ENCODE measurements at regions not wholly inside any gene's neighbourhood (a gene's known extent, or its start where the extent isn't known, plus 50 kb on each side); places are given as distances from the start of the nearest gene placed in this dataset.

GRCh38 chr16:13372421-13372820, 471.0 kb downstream of the SHISA9 start:
- no CpG with 5 or more reads among the region's 3 CpGs for WGBS, 2 experiments (ENCODE audit: extremely low coverage in 2 of 2, insufficient read length in 1 of 2)
- Histone ChIP-seq H3K4me2 (ENCODE audit: low read depth, low read length) (no peak overlapping the region), H2BK5ac (ENCODE audit: low read depth, low read length, poor library complexity, severe bottlenecking) (no peak overlapping the region), H3K4ac (ENCODE audit: low read depth, low read length) (no peak overlapping the region), H3K18ac (ENCODE audit: low read depth, low read length) (no peak overlapping the region), H4K8ac (ENCODE audit: low read depth in 2 of 2, low read length in 2 of 2) (no peak overlapping the region), H3K79me1 (ENCODE audit: low read depth in 1 of 2, low read length in 2 of 2) (no peaks in the 10 kb centered on the region), H3K9ac (ENCODE audit: low read depth, low read length) (no peak overlapping the region), H3K4me3 (ENCODE audit: insufficient read depth, low read depth, low read length) (no peak overlapping the region), H3K27me3 (ENCODE audit: control insufficient read depth, insufficient read depth, low read length) (no peaks in the 10 kb centered on the region), H2AFZ (replicated peaks; ENCODE audit: low read length, poor library complexity) (no peak overlapping the region), H2BK120ac (ENCODE audit: low read depth, low read length) (no peak overlapping the region), H4K20me1 (ENCODE audit: insufficient read depth, low read length) (no peaks in the 10 kb centered on the region), H2AK5ac (ENCODE audit: low read depth, low read length) (no peak overlapping the region), H4K91ac (ENCODE audit: insufficient read depth, low read depth, low read length) (no peak overlapping the region), H3K14ac (replicated peaks; ENCODE audit: low read depth, low read length) (no peak overlapping the region), H3K23ac (ENCODE audit: low read depth, low read length) (no peak overlapping the region), H3K9me3 (ENCODE audit: control insufficient read depth, insufficient read depth, low read length) (peaks cover 13% of the 10 kb centered on the region), H3K36me3 (ENCODE audit: control insufficient read depth, insufficient read depth, low read length) (no peaks in the 10 kb centered on the region), H4K5ac (ENCODE audit: low read depth, low read length) (no peak overlapping the region), H2AK9ac (replicated peaks; ENCODE audit: low read depth, low read length, poor library complexity) (no peak overlapping the region), H3K4me1 (ENCODE audit: control insufficient read depth, insufficient read depth, low read length) (no peaks in the 10 kb centered on the region), H3K56ac (ENCODE audit: extremely low read depth, insufficient read depth, low read length) (no peak overlapping the region), H3K9me1 (ENCODE audit: insufficient read depth, low read length) (no peaks in the 10 kb centered on the region), H2BK15ac (ENCODE audit: low read depth, low read length) (no peak overlapping the region), H2BK20ac (ENCODE audit: low read depth, low read length) (no peak overlapping the region), H3K27ac (ENCODE audit: insufficient read depth, low read length) (no peak overlapping the region)
- intact Hi-C loops (cut with micrococcal nuclease) (no loop called here), dilution Hi-C loops (cut with HindIII; ENCODE audit: low sequenced_read_pairs, unreplicated experiment) (no loop called here), in situ Hi-C loops (cut with MboI; ENCODE audit: low sequenced_read_pairs) (no loop called here)
- ChIA-PET POLR2A (ENCODE audit: unreplicated experiment) (no interaction called here), CTCF (no interaction called here)
- BruUV-seq (replicated peaks), result no TSS peak
- TF ChIP-seq BHLHE40 (IDR thresholded peaks at IDR 0.05; ENCODE audit: low read depth, low read length), result no peak
- no peak for TF ChIP-seq RCOR1 (IDR thresholded peaks at IDR 0.05; ENCODE audit: insufficient replicate concordance, low read length)
- TF ChIP-seq FOS (IDR thresholded peaks at IDR 0.05; ENCODE audit: low read depth, low read length), result no peak
- no peak for TF ChIP-seq USF2 (IDR thresholded peaks at IDR 0.05; ENCODE audit: low read depth, low read length)
- no peak for TF ChIP-seq MAZ (IDR thresholded peaks at IDR 0.05; ENCODE audit: borderline replicate concordance, low read depth, low read length)
- TF ChIP-seq RAD21 (IDR thresholded peaks at IDR 0.05; ENCODE audit: low read length), result no peak
- TF ChIP-seq, protein P1, sequence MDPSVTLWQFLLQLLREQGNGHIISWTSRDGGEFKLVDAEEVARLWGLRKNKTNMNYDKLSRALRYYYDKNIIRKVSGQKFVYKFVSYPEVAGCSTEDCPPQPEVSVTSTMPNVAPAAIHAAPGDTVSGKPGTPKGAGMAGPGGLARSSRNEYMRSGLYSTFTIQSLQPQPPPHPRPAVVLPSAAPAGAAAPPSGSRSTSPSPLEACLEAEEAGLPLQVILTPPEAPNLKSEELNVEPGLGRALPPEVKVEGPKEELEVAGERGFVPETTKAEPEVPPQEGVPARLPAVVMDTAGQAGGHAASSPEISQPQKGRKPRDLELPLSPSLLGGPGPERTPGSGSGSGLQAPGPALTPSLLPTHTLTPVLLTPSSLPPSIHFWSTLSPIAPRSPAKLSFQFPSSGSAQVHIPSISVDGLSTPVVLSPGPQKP (IDR thresholded peaks at IDR 0.05; ENCODE audit: borderline replicate concordance, low read depth, low read length), result no peak
- no peak for TF ChIP-seq MXI1 (IDR thresholded peaks at IDR 0.05; ENCODE audit: borderline replicate concordance, low read depth, low read length)
- no peak for TF ChIP-seq NFE2L2 (IDR thresholded peaks at IDR 0.05; ENCODE audit: low read depth, low read length)
- TF ChIP-seq CTCF (conservative IDR thresholded peaks at IDR 0.05; ENCODE audit: low read depth, low read length), result no peak
- TF ChIP-seq CHD1 (IDR thresholded peaks at IDR 0.05; ENCODE audit: low read depth, low read length), result no peak
- TF ChIP-seq RFX5 (IDR thresholded peaks at IDR 0.05; ENCODE audit: low read depth, low read length), result no peak
- no peak for TF ChIP-seq POLR2A (IDR thresholded peaks at IDR 0.05; ENCODE audit: low read depth, low read length)
- TF ChIP-seq MAFK (IDR thresholded peaks at IDR 0.05; ENCODE audit: low read depth, low read length), result no peak
- DNase-seq (no peak), ATAC-seq (ENCODE audit: low read depth) (no peak)

All from IMR-90 (cell line).